ENCODE measurements at regions not wholly inside any gene's neighbourhood (a gene's known extent, or its start where the extent isn't known, plus 50 kb on each side); places are given as distances from the start of the nearest gene placed in this dataset.

DNA sequence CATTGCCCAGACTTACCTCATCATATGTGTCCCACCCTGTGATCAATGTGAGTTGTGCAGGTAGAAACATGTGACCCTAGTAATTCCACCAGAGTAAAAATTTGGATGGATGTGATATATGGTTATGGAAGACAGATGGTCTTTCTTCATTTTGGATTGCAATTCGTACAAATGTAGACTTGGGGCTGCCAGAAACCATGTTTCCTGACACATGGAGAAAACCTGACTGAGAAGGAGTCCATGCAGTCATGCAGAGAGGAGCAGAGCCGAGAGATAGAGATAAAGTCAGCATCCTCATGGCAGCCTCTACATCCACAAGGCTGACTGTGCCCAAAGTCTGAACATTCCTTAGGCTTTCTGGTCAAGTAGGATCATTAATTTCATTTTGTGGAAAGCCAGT lies 678.1 kb upstream of the KIRREL3 start:
- POLR2A ChIA-PET = no interaction called here
- Histone ChIP-seq H3K9me3 (no peaks in the 10 kb centered on the region), H3K27ac (no peak overlapping the region), H3K4me2 (no peak overlapping the region), H3K4me3 (no peak overlapping the region), H3K4me1 (no peaks in the 10 kb centered on the region)
- no peak for ATAC-seq
- DNase-seq (ENCODE audit: low read depth in 1 of 2, low spot score in 1 of 2) = no peak
- TF ChIP-seq PHF8 (IDR thresholded peaks at IDR 0.05; ENCODE audit: borderline replicate concordance, low read depth) (no peak), MAZ (IDR thresholded peaks at IDR 0.05; ENCODE audit: borderline replicate concordance, low read depth, low read length) (no peak), NR3C1 (IDR thresholded peaks at IDR 0.05) (no peak)
- TF ChIP-seq, protein P1, sequence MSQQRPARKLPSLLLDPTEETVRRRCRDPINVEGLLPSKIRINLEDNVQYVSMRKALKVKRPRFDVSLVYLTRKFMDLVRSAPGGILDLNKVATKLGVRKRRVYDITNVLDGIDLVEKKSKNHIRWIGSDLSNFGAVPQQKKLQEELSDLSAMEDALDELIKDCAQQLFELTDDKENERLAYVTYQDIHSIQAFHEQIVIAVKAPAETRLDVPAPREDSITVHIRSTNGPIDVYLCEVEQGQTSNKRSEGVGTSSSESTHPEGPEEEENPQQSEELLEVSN (IDR thresholded peaks at IDR 0.05; ENCODE audit: borderline replicate concordance, low read depth) = no peak
- FAIRE-seq = no peak
- WGBS (ENCODE audit: missing lambda C conversion rate) = 0% methylated on average over 2 of the region's 2 CpGs
- CTCF ChIA-PET = no interaction called here

DNA sequence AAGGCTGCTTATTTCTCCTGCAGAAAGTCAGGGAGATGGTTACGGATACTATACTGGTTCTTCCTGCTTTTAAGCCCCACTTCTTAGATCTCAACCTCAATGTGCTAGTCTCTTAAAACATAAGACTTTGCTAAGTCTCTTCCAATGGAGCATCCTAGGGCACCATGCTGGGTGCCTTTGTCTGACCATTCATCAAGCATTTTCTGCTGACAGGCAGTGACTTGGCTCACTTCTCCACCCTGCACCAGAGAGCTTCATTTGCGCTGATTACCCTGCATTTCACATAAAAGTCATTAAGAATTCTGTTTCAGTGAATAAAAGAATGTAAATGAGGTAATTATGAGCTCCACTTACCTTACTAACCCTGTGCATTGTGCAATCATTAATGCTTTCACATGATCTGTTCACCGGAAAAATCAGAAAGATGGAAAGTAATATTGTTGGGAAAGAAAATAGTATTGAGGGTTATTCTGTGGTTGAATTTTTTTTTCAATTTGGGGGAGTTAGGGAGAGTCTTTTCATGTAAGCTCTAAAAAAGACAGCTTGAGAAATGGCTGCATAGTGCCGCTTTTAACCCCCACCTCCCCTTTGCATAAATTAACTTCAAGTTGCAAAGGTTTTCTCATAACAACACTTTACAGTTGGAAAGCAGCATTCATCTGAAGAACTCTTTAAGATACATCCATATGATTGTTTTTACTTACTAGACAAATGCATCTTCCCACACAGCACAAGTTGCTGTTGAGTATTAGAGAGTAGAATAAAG lies 677.3 kb upstream of the KIRREL3 start:
- no peak overlapping the region for H3K4me3 ChIP-seq
- no peaks in the 10 kb centered on the region for H3K9me3 ChIP-seq
- FAIRE-seq (no peak), DNase-seq (ENCODE audit: low read depth in 1 of 2, low spot score in 1 of 2) (no peak), ATAC-seq (no peak)
- no peak overlapping the region for H3K4me2 ChIP-seq
- no peak for TF ChIP-seq HOXB13 (CRISPR knock-in tag; IDR thresholded peaks at IDR 0.05; ENCODE audit: low read depth)
- no peak for TF ChIP-seq CBX2 (IDR thresholded peaks at IDR 0.05; ENCODE audit: borderline replicate concordance, low read depth)
- TF ChIP-seq HDAC2 (IDR thresholded peaks at IDR 0.05) = no peak
- TF ChIP-seq NFE2L2 (conservative IDR thresholded peaks at IDR 0.05; ENCODE audit: low read length) = no peak
- TF ChIP-seq NPAS2 (CRISPR knock-in tag; IDR thresholded peaks at IDR 0.05; ENCODE audit: borderline replicate concordance) = no peak
- H3K27ac ChIP-seq = no peak overlapping the region
- POLR2A ChIA-PET = no interaction called here
- no peaks in the 10 kb centered on the region for H3K4me1 ChIP-seq
- CTCF ChIA-PET = no interaction called here
- WGBS (ENCODE audit: missing lambda C conversion rate) = 41% methylated on average over 4 of the region's 4 CpGs

DNA sequence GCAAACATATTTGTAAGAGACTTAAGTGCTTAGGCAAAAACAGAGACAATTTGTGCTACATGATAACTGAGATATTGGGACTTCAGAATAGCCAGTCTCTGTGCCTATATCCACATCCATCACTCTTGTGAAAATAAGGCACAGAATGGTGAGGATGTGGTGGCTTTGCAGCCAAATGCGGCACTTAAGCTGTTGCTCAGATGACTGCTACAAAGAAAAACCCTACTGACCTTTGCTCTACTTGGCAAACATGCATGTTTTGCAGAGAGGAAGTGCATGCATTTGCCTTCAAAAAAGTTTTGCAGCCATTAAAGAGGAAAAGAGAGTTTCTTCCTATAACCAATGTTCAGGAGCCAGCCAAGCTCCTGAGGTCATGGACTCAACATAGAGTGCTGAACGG lies 675.0 kb upstream of the KIRREL3 start:
- ChIA-PET POLR2A (no interaction called here), CTCF (interaction anchor here (1.1 kb wide), 1 partner anchor 292 kb away, joined by 3 read pairs; no protein-coding TSS in a partner anchor)
- Histone ChIP-seq H3K4me2 (no peak overlapping the region), H3K4me3 (no peak overlapping the region), H3K27ac (no peak overlapping the region), H3K4me1 (no peaks in the 10 kb centered on the region), H3K9me3 (no peaks in the 10 kb centered on the region)
- 0% methylated on average over 2 of the region's 2 CpGs for WGBS (ENCODE audit: missing lambda C conversion rate)
- no peak for ATAC-seq
- no peak for TF ChIP-seq CHD2 (IDR thresholded peaks at IDR 0.05; ENCODE audit: low read length, partially characterized antibody)
- TF ChIP-seq CHD4 (IDR thresholded peaks at IDR 0.05; ENCODE audit: borderline replicate concordance) = no peak
- DNase-seq (ENCODE audit: low read depth in 1 of 2, low spot score in 1 of 2) = no peak
- FAIRE-seq = no peak

DNA sequence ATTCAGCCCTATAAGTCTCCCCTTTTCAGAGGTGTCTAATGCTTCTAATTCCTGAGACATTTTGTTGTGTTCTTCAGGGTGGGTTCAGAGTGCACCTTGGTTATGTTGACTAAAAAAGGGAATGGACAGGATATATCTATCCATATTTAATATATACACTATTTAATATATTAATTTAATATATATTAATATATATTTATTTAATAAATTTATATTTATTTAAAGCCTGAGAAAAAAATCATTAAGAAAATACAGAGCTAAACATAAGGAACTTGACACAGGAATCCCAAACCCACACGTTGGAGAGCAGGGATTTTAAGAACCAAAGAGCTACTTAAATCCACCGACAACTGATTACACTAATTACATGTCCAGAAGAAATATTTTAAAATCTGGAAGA lies 674.2 kb upstream of the KIRREL3 start:
- H3K27ac ChIP-seq = no peak overlapping the region
- no peaks in the 10 kb centered on the region for H3K4me1 ChIP-seq
- CTCF ChIA-PET = no interaction called here
- TF ChIP-seq HDAC2 (IDR thresholded peaks at IDR 0.05) = no peak
- no peak for TF ChIP-seq CHD4 (IDR thresholded peaks at IDR 0.05; ENCODE audit: borderline replicate concordance)
- TF ChIP-seq, protein P1 (IDR thresholded peaks at IDR 0.05; ENCODE audit: borderline replicate concordance, low read depth) = no peak
- no peak for TF ChIP-seq RCOR1 (IDR thresholded peaks at IDR 0.05; ENCODE audit: low read depth, low read length)
- TF ChIP-seq RARB (CRISPR knock-in tag; IDR thresholded peaks at IDR 0.05) = no peak
- TF ChIP-seq, protein P2, sequence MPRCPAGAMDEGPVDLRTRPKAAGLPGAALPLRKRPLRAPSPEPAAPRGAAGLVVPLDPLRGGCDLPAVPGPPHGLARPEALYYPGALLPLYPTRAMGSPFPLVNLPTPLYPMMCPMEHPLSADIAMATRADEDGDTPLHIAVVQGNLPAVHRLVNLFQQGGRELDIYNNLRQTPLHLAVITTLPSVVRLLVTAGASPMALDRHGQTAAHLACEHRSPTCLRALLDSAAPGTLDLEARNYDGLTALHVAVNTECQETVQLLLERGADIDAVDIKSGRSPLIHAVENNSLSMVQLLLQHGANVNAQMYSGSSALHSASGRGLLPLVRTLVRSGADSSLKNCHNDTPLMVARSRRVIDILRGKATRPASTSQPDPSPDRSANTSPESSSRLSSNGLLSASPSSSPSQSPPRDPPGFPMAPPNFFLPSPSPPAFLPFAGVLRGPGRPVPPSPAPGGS (IDR thresholded peaks at IDR 0.05) = no peak
- TF ChIP-seq ZFP36 (IDR thresholded peaks at IDR 0.05; ENCODE audit: borderline replicate concordance, partially characterized antibody) = no peak
- TF ChIP-seq CEBPB (IDR thresholded peaks at IDR 0.05) = no peak
- TF ChIP-seq KDM5A (IDR thresholded peaks at IDR 0.05) = no peak
- TF ChIP-seq HOXB5 (CRISPR knock-in tag; IDR thresholded peaks at IDR 0.05) = no peak
- TF ChIP-seq HEYL (CRISPR knock-in tag; IDR thresholded peaks at IDR 0.05) = no peak
- no peak for TF ChIP-seq JUN (IDR thresholded peaks at IDR 0.05)
- no peak for TF ChIP-seq BHLHE40 (IDR thresholded peaks at IDR 0.05; ENCODE audit: low read depth, low read length)
- TF ChIP-seq FOXS1 (CRISPR knock-in tag; IDR thresholded peaks at IDR 0.05) = no peak
- no peak for TF ChIP-seq TP53 (CRISPR knock-in tag; IDR thresholded peaks at IDR 0.05)
- no peak for TF ChIP-seq MAFK (IDR thresholded peaks at IDR 0.05; ENCODE audit: partially characterized antibody)
- TF ChIP-seq EP300 (IDR thresholded peaks at IDR 0.05) = no peak
- TF ChIP-seq NR3C1 (IDR thresholded peaks at IDR 0.05) = no peak
- TF ChIP-seq ESRRA (IDR thresholded peaks at IDR 0.05; ENCODE audit: borderline replicate concordance, low read length) = no peak
- FAIRE-seq = no peak
- 13% methylated on average over 2 of the region's 2 CpGs for WGBS (ENCODE audit: missing lambda C conversion rate)
- ATAC-seq = no peak
- no peaks in the 10 kb centered on the region for H3K9me3 ChIP-seq
- POLR2A ChIA-PET = no interaction called here
- no peak for DNase-seq (ENCODE audit: low read depth in 1 of 2, low spot score in 1 of 2)
- H3K4me2 ChIP-seq = no peak overlapping the region
- no peak overlapping the region for H3K4me3 ChIP-seq
